OCI-M1 (cell line): ENCODE measurements at regions not wholly inside any gene's neighbourhood (a gene's known extent, or its start where the extent isn't known, plus 50 kb on each side); places are given as distances from the start of the nearest gene placed in this dataset.

Experiments
- DNase-seq: peaks from one replicate; lab custom pipeline; 2025; lab: John Stamatoyannopoulos, UW

- peak; percentile 10 for DNase-seq
Observed at GRCh38 chr2:217337771-217338170, 477.9 kb upstream of the TNP1 start.

- DNase-seq: no peak
Observed at GRCh38 chr2:217336694-217337093, 476.8 kb upstream of the TNP1 start.

- no peak for DNase-seq
Observed at GRCh38 chr2:217335341-217335966, 475.6 kb upstream of the TNP1 start.

GRCh38 chr2:217334561-217334960 lies 474.7 kb upstream of the TNP1 start:
- no peak for DNase-seq

GRCh38 chr2:217332866-217333265 lies 473.0 kb upstream of the TNP1 start:
- no peak for DNase-seq

- DNase-seq: no peak
Observed at GRCh38 chr2:217332417-217332791, 472.5 kb upstream of the TNP1 start.

GRCh38 chr2:217331523-217332416 lies 471.9 kb upstream of the TNP1 start:
- DNase-seq: no peak

GRCh38 chr2:217330647-217331046 lies 470.8 kb upstream of the TNP1 start:
- DNase-seq: no peak

- no peak for DNase-seq
Observed at GRCh38 chr2:217329023-217329431, 469.2 kb upstream of the TNP1 start.

- no peak for DNase-seq
Observed at GRCh38 chr2:217328622-217328978, 468.7 kb upstream of the TNP1 start.

GRCh38 chr2:217327953-217328621 lies 468.2 kb upstream of the TNP1 start:
- DNase-seq: no peak

- no peak for DNase-seq
Observed at GRCh38 chr2:217326238-217327022, 466.6 kb upstream of the TNP1 start.

GRCh38 chr2:217325816-217326215 lies 466.0 kb upstream of the TNP1 start:
- DNase-seq: no peak

GRCh38 chr2:217325251-217325650 lies 465.4 kb upstream of the TNP1 start:
- DNase-seq: no peak

GRCh38 chr2:217316743-217317142 lies 456.9 kb upstream of the TNP1 start:
- DNase-seq: peak; percentile 72

- DNase-seq: no peak
Observed at GRCh38 chr2:217314021-217314460, 454.2 kb upstream of the TNP1 start.

GRCh38 chr2:217313386-217313785 lies 453.5 kb upstream of the TNP1 start:
- DNase-seq: no peak

GRCh38 chr2:217309056-217309455 lies 449.2 kb upstream of the TNP1 start:
- no peak for DNase-seq

- DNase-seq: no peak
Observed at GRCh38 chr2:217307023-217307422, 447.2 kb upstream of the TNP1 start.

- DNase-seq: no peak
Observed at GRCh38 chr2:217305882-217306281, 446.0 kb upstream of the TNP1 start.

- no peak for DNase-seq
Observed at GRCh38 chr2:217304582-217304981, 444.7 kb upstream of the TNP1 start.

GRCh38 chr2:217302856-217303255 lies 443.0 kb upstream of the TNP1 start:
- no peak for DNase-seq
